ENCODE measurements at regions not wholly inside any gene's neighbourhood (a gene's known extent, or its start where the extent isn't known, plus 50 kb on each side); places are given as distances from the start of the nearest gene placed in this dataset.

- Histone ChIP-seq H3K9me3 (no peaks in the 10 kb centered on the region), H3K4me1 (no peaks in the 10 kb centered on the region), H3K4me3 (no peak overlapping the region), H3K27ac (no peak overlapping the region), H3K27me3 (no peaks in the 10 kb centered on the region), H3K36me3 (no peaks in the 10 kb centered on the region)
- TF ChIP-seq, protein P1, sequence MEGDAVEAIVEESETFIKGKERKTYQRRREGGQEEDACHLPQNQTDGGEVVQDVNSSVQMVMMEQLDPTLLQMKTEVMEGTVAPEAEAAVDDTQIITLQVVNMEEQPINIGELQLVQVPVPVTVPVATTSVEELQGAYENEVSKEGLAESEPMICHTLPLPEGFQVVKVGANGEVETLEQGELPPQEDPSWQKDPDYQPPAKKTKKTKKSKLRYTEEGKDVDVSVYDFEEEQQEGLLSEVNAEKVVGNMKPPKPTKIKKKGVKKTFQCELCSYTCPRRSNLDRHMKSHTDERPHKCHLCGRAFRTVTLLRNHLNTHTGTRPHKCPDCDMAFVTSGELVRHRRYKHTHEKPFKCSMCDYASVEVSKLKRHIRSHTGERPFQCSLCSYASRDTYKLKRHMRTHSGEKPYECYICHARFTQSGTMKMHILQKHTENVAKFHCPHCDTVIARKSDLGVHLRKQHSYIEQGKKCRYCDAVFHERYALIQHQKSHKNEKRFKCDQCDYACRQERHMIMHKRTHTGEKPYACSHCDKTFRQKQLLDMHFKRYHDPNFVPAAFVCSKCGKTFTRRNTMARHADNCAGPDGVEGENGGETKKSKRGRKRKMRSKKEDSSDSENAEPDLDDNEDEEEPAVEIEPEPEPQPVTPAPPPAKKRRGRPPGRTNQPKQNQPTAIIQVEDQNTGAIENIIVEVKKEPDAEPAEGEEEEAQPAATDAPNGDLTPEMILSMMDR (IDR thresholded peaks at IDR 0.05): no peak
- TF ChIP-seq POLR2A (IDR thresholded peaks at IDR 0.05): no peak
- TF ChIP-seq POLR2AphosphoS5 (IDR thresholded peaks at IDR 0.05; ENCODE audit: insufficient read depth in 1 of 2, low read depth in 1 of 2): no peak
- intact Hi-C loops (cut with DNase I): no loop called here
- DNase-seq (ENCODE audit: extremely low spot score in 2 of 2): no peak
These were observed 477.6 kb downstream of the EPM2A start for GRCh38 chr6:145257704-145258103.

DNA sequence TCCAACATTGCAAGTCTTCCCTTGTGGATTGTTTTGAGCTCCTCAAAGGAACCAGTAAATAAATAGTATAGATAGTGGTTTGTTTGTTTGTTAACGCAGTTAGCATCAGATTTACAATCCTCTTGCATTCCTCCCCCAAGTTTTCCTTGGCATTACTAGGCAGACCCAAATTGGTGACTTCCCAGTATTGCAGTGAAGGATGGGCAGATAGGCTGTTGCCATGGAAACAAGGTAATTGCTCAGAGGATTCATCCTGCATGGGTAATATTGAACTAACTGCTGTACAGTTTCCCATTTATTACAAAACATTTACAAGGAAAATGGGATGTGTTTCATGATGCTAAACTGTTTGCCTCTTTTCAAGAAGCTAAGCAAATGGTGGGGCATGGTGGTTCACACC, 477.2 kb downstream of the EPM2A start:
- TF ChIP-seq, protein P1 (IDR thresholded peaks at IDR 0.05): no peak
- TF ChIP-seq POLR2AphosphoS5 (IDR thresholded peaks at IDR 0.05; ENCODE audit: insufficient read depth in 1 of 2, low read depth in 1 of 2) (no peak), POLR2A (IDR thresholded peaks at IDR 0.05) (no peak)
- Histone ChIP-seq H3K27me3 (no peaks in the 10 kb centered on the region), H3K4me3 (no peak overlapping the region), H3K4me1 (no peaks in the 10 kb centered on the region), H3K9me3 (no peaks in the 10 kb centered on the region), H3K27ac (no peak overlapping the region), H3K36me3 (no peaks in the 10 kb centered on the region)
- no peak for DNase-seq (ENCODE audit: extremely low spot score in 2 of 2)
- intact Hi-C loops (cut with DNase I): no loop called here

DNA sequence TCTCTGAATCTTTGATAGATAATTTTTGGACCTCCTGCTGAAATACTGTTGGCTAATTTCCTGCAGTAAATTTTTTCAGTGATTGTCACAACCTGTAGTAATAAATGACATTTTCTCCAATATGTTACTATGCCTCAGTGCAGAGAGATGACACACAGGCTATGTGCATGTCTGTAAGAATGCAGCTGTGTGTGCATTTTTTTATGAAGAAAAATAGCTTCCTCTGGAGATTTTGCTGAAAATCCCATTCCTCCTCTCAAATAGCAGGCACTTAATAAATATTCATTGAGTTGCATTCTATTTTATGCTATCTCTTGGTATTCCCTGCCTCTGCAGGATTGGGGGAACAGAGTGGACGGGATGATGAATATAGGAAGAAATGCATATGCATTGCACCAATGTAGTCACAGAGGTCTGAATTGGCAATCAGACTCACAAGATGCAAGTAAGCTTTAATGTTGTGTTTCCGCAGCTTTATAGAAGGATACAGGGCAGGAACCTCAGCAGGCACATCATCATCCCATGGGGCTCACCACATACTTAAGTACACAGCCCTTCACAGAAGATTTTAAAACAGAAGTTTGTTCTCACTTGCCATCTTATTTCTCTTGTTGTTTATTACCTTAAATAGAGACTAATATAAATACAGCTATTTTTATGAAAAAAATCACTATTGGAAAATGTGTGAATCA, 474.7 kb downstream of the EPM2A start:
- no peak for DNase-seq (ENCODE audit: extremely low spot score in 2 of 2)
- Histone ChIP-seq H3K27me3 (no peaks in the 10 kb centered on the region), H3K27ac (no peak overlapping the region), H3K4me1 (no peaks in the 10 kb centered on the region), H3K9me3 (no peaks in the 10 kb centered on the region), H3K4me3 (no peak overlapping the region), H3K36me3 (no peaks in the 10 kb centered on the region)
- TF ChIP-seq, protein P1 (IDR thresholded peaks at IDR 0.05): no peak
- TF ChIP-seq POLR2AphosphoS5 (IDR thresholded peaks at IDR 0.05; ENCODE audit: insufficient read depth in 1 of 2, low read depth in 1 of 2) (no peak), POLR2A (IDR thresholded peaks at IDR 0.05) (no peak)
- intact Hi-C loops (cut with DNase I): no loop called here

DNA sequence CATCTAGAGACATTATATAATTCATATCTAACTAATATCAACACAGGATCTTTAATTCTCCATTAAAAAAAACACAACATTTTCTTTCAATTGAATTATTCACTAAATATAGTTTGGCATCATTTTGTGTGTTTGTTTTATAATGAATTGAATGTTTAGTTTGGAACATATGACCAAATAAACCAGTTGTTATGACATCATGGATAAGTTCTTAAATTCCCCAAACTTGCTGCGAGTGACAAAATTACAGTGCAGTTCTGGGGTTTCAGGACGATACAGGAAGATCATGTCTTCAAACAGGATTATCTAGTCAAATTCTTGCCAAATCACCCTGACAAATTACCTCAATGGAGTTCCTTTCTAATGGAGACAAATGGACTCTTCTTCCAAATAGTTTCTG, 473.6 kb downstream of the EPM2A start:
- Histone ChIP-seq H3K9me3 (no peaks in the 10 kb centered on the region), H3K27ac (no peak overlapping the region), H3K4me1 (no peaks in the 10 kb centered on the region), H3K4me3 (no peak overlapping the region), H3K36me3 (no peaks in the 10 kb centered on the region), H3K27me3 (no peaks in the 10 kb centered on the region)
- DNase-seq (ENCODE audit: extremely low spot score in 2 of 2): no peak
- TF ChIP-seq, protein P1 (IDR thresholded peaks at IDR 0.05): no peak
- TF ChIP-seq POLR2A (IDR thresholded peaks at IDR 0.05) (no peak), POLR2AphosphoS5 (IDR thresholded peaks at IDR 0.05; ENCODE audit: insufficient read depth in 1 of 2, low read depth in 1 of 2) (no peak)
- intact Hi-C loops (cut with DNase I): no loop called here

DNA sequence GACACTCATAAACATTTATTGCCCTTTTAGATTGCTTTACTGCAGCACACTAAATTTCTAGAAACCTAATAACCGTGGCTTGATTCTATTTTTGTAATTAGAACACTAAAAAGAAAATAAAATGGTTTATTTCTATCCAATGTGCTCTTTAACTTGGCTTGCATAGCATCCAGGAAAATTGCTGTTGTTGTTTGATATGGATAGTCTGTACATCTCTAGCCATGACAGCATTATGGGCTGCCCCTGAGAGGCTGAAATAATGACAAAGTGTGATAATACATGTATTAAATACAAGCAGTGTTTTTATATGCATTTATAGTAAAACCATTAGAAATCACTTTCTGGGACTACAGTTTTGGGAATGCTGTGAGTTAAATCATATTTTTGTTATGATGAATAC, 472.5 kb downstream of the EPM2A start:
- H3K4me3 ChIP-seq: no peak overlapping the region
- no peaks in the 10 kb centered on the region for H3K9me3 ChIP-seq
- intact Hi-C loops (cut with DNase I): no loop called here
- H3K4me1 ChIP-seq: no peaks in the 10 kb centered on the region
- H3K36me3 ChIP-seq: no peaks in the 10 kb centered on the region
- H3K27ac ChIP-seq: no peak overlapping the region
- no peak for DNase-seq (ENCODE audit: extremely low spot score in 2 of 2)
- TF ChIP-seq, protein P1 (IDR thresholded peaks at IDR 0.05): no peak
- TF ChIP-seq POLR2A (IDR thresholded peaks at IDR 0.05) (no peak), POLR2AphosphoS5 (IDR thresholded peaks at IDR 0.05; ENCODE audit: insufficient read depth in 1 of 2, low read depth in 1 of 2) (no peak)
- H3K27me3 ChIP-seq: no peaks in the 10 kb centered on the region

All from vagina (tissue), 2 donors.